Nephron (organoid): ENCODE measurements at regions not wholly inside any gene's neighbourhood (a gene's known extent, or its start where the extent isn't known, plus 50 kb on each side); places are given as distances from the start of the nearest gene placed in this dataset.

Experiments used
- H3K27ac Mint-ChIP-seq, 3 experiments: 2 replicates each; pipeline ENCODE4 v1.8.0; 2020; ENCODE audit warnings: mixed read lengths in 3 of 3, mild to moderate bottlenecking in 2 of 3, moderate library complexity in 1 of 3
- H3K27me3 Mint-ChIP-seq: 2 replicates; pipeline ENCODE4 v1.8.0; 2021; ENCODE audit warnings: low read depth, mild to moderate bottlenecking, moderate library complexity, mixed read lengths
- H3K36me3 Mint-ChIP-seq: 2 replicates; pipeline ENCODE4 v1.8.0; 2020; ENCODE audit warnings: low read depth, mixed read lengths
- H3K4me1 Mint-ChIP-seq: 2 replicates; pipeline ENCODE4 v1.8.0; 2020; ENCODE audit warnings: mixed read lengths
- H3K4me3 Mint-ChIP-seq, 3 experiments: 2 replicates each; pipeline ENCODE4 v1.8.0; 2020; ENCODE audit warnings: mild to moderate bottlenecking in 3 of 3, mixed read lengths in 3 of 3, moderate library complexity in 2 of 3
- H3K9me3 Mint-ChIP-seq: 2 replicates; pipeline ENCODE4 v1.8.0; 2020; ENCODE audit warnings: mixed read lengths
- CTCF ChIP-seq, 3 experiments: fragments of 200-600 bp; sonication (generic); IDR thresholded peaks; one replicate each; pipeline ENCODE4 v1.5.0; 2021; ENCODE audit warnings: antibody characterized with exemption in 3 of 3; ENCODE audit not compliant: unreplicated experiment in 3 of 3

- no peak overlapping the region for H3K27ac Mint-ChIP-seq
- no peaks in the 10 kb centered on the region for H3K4me1 Mint-ChIP-seq
- H3K27me3 Mint-ChIP-seq, result no peaks in the 10 kb centered on the region
- no peak overlapping the region for H3K4me3 Mint-ChIP-seq
- H3K36me3 Mint-ChIP-seq, result no peaks in the 10 kb centered on the region
- no peak for TF ChIP-seq CTCF (IDR thresholded peaks at IDR 0.05; ENCODE audit: unreplicated experiment in 3 of 3)
- H3K9me3 Mint-ChIP-seq, result no peaks in the 10 kb centered on the region
Observed at GRCh38 chr3:181081930-181082329, 92.4 kb upstream of the DNAJC19 start.

GRCh38 chr3:181076558-181076957 lies 87.0 kb upstream of the DNAJC19 start:
- peaks cover 12% of the 10 kb centered on the region for H3K4me1 Mint-ChIP-seq
- no peak for TF ChIP-seq CTCF (IDR thresholded peaks at IDR 0.05; ENCODE audit: unreplicated experiment in 3 of 3)
- H3K27ac Mint-ChIP-seq, result no peak overlapping the region
- H3K36me3 Mint-ChIP-seq, result no peaks in the 10 kb centered on the region
- H3K4me3 Mint-ChIP-seq, result no peak overlapping the region
- no peaks in the 10 kb centered on the region for H3K27me3 Mint-ChIP-seq
- peaks cover 14% of the 10 kb centered on the region for H3K9me3 Mint-ChIP-seq

- Mint-ChIP-seq H3K4me1 (peaks cover 12% of the 10 kb centered on the region), H3K36me3 (no peaks in the 10 kb centered on the region), H3K4me3 (no peak overlapping the region)
Observed at GRCh38 chr3:181075098-181075497, 85.6 kb upstream of the DNAJC19 start.

GRCh38 chr3:181066143-181067087 lies 76.9 kb upstream of the DNAJC19 start:
- TF ChIP-seq CTCF (IDR thresholded peaks at IDR 0.05; ENCODE audit: unreplicated experiment in 3 of 3), result no peak
- peak overlapping the region; percentile 6 to 90 (median 28) for H3K27ac Mint-ChIP-seq
- H3K4me3 Mint-ChIP-seq, result peak overlapping the region in 1 of 3 experiments; percentile 17
- H3K27me3 Mint-ChIP-seq, result no peaks in the 10 kb centered on the region
- no peaks in the 10 kb centered on the region for H3K36me3 Mint-ChIP-seq
- no peaks in the 10 kb centered on the region for H3K9me3 Mint-ChIP-seq
- H3K4me1 Mint-ChIP-seq, result peaks cover 5% of the 10 kb centered on the region

More at GRCh38 chr3:181075098-181075497, 85.6 kb upstream of the DNAJC19 start:
- H3K27me3 Mint-ChIP-seq, result no peaks in the 10 kb centered on the region
- TF ChIP-seq CTCF (IDR thresholded peaks at IDR 0.05; ENCODE audit: unreplicated experiment in 3 of 3), result no peak
- H3K9me3 Mint-ChIP-seq, result peaks cover 14% of the 10 kb centered on the region
- no peak overlapping the region for H3K27ac Mint-ChIP-seq

GRCh38 chr3:181056136-181056732 lies 66.7 kb upstream of the DNAJC19 start:
- Mint-ChIP-seq H3K27ac (no peak overlapping the region), H3K4me1 (no peaks in the 10 kb centered on the region), H3K4me3 (no peak overlapping the region), H3K27me3 (peaks cover 3% of the 10 kb centered on the region), H3K36me3 (no peaks in the 10 kb centered on the region), H3K9me3 (no peaks in the 10 kb centered on the region)
- TF ChIP-seq CTCF (IDR thresholded peaks at IDR 0.05; ENCODE audit: unreplicated experiment in 3 of 3), result no peak
